ENCODE measurements at regions not wholly inside any gene's neighbourhood (a gene's known extent, or its start where the extent isn't known, plus 50 kb on each side); places are given as distances from the start of the nearest gene placed in this dataset.

- TF ChIP-seq CTCF (IDR thresholded peaks at IDR 0.05) (no peak), POLR2A (IDR thresholded peaks at IDR 0.05) (no peak)
Measured at GRCh38 chr13:46995874-46996273, 99.0 kb upstream of the HTR2A start.
